SK-N-SH treated with all-trans-retinoic acid at 6 μM for 48 hours (cell line): ENCODE measurements at regions not wholly inside any gene's neighbourhood (a gene's known extent, or its start where the extent isn't known, plus 50 kb on each side); places are given as distances from the start of the nearest gene placed in this dataset.

Experiments
- ATAC-seq: fragments of 200-7000 bp; cut with Tn5 transposase; 3 replicates; pipeline ENCODE4 v1.9.1; 2020; ENCODE audit warnings: mild to moderate bottlenecking, moderate library complexity
- ARNTL ChIP-seq: fragments of 450-650 bp; formaldehyde crosslinking; IDR thresholded peaks from 2 replicates; pipeline ENCODE4 v1.5.0; 2020; ENCODE audit warnings: low read depth, mild to moderate bottlenecking, moderate library complexity, borderline replicate concordance
- BACH2 ChIP-seq: fragments of 250-450 bp; sonication (Bioruptor Pico); IDR thresholded peaks from 2 replicates; pipeline ENCODE4 v1.9.0; 2021; ENCODE audit warnings: mild to moderate bottlenecking, borderline replicate concordance
- CREB5 ChIP-seq: fragments of 250-450 bp; sonication (Bioruptor Pico); IDR thresholded peaks from 2 replicates; pipeline ENCODE4 v1.5.1; 2020; ENCODE audit warnings: low read depth, mild to moderate bottlenecking, moderate library complexity
- CSDC2 ChIP-seq: fragments of 250-450 bp; sonication (Bioruptor Pico); IDR thresholded peaks from 2 replicates; pipeline ENCODE4 v1.5.0; 2020; ENCODE audit warnings: mild to moderate bottlenecking, moderate library complexity
- CSRNP3 ChIP-seq: fragments of 250-450 bp; sonication (Bioruptor Pico); IDR thresholded peaks from 2 replicates; pipeline ENCODE4 v1.5.1; 2021; ENCODE audit warnings: mild to moderate bottlenecking, moderate library complexity
- ESRRG ChIP-seq: fragments of 250-450 bp; sonication (Bioruptor Pico); IDR thresholded peaks from 2 replicates; pipeline ENCODE4 v1.6.1; 2021; ENCODE audit warnings: mild to moderate bottlenecking
- ISL1 ChIP-seq: fragments of 250-450 bp; sonication (Bioruptor Pico); IDR thresholded peaks from 2 replicates; pipeline ENCODE4 v2.1.2; 2022; ENCODE audit warnings: mild to moderate bottlenecking, moderate library complexity
- OSR1 ChIP-seq: fragments of 250-450 bp; sonication (Bioruptor Pico); IDR thresholded peaks from 2 replicates; pipeline ENCODE4 v1.8.0; 2022; ENCODE audit warnings: moderate library complexity, mild to moderate bottlenecking, inconsistent platforms
- PPARA ChIP-seq: fragments of 250-450 bp; sonication (Bioruptor Pico); IDR thresholded peaks from 2 replicates; pipeline ENCODE4 v1.5.0; 2020; ENCODE audit warnings: mild to moderate bottlenecking, borderline replicate concordance
- RARB ChIP-seq: fragments of 250-450 bp; sonication (Bioruptor Pico); IDR thresholded peaks from 2 replicates; pipeline ENCODE4 v1.8.0; 2021; ENCODE audit warnings: mild to moderate bottlenecking, moderate library complexity
- TCF4 ChIP-seq: fragments of 250-450 bp; sonication (Bioruptor Pico); IDR thresholded peaks from 2 replicates; pipeline ENCODE4 v1.8.0; 2021; ENCODE audit warnings: mild to moderate bottlenecking, moderate library complexity, borderline replicate concordance
- TOX ChIP-seq: fragments of 250-450 bp; sonication (Bioruptor Pico); IDR thresholded peaks from 2 replicates; pipeline ENCODE4 v1.8.0; 2021; ENCODE audit warnings: mild to moderate bottlenecking, moderate library complexity, borderline replicate concordance
- TSHZ2 ChIP-seq: fragments of 250-450 bp; sonication (Bioruptor Pico); IDR thresholded peaks from 2 replicates; pipeline ENCODE4 v1.5.0; 2020; ENCODE audit warnings: mild to moderate bottlenecking, moderate library complexity
- ZC3H10 ChIP-seq: fragments of 250-450 bp; sonication (Bioruptor Pico); IDR thresholded peaks from 2 replicates; pipeline ENCODE4 v1.5.1; 2021; ENCODE audit warnings: mild to moderate bottlenecking, moderate library complexity
- ZFP3 ChIP-seq: fragments of 250-450 bp; sonication (Bioruptor Pico); IDR thresholded peaks from 2 replicates; pipeline ENCODE4 v1.5.0; 2020; ENCODE audit warnings: mild to moderate bottlenecking, moderate library complexity
- ZNF70 ChIP-seq: fragments of 450-650 bp; formaldehyde crosslinking; IDR thresholded peaks from 2 replicates; pipeline ENCODE4 v1.5.0; 2020; ENCODE audit warnings: mild to moderate bottlenecking, moderate library complexity
- ZNF8 ChIP-seq: fragments of 450-650 bp; formaldehyde crosslinking; IDR thresholded peaks from 2 replicates; pipeline ENCODE4 v1.5.0; 2020; ENCODE audit warnings: mild to moderate bottlenecking, moderate library complexity
- TF ChIP-seq, protein P1 (sequence below): fragments of 250-450 bp; sonication (Bioruptor Pico); IDR thresholded peaks from 2 replicates; pipeline ENCODE4 v1.8.0; 2020; ENCODE audit warnings: mild to moderate bottlenecking, moderate library complexity, borderline replicate concordance

DNA sequence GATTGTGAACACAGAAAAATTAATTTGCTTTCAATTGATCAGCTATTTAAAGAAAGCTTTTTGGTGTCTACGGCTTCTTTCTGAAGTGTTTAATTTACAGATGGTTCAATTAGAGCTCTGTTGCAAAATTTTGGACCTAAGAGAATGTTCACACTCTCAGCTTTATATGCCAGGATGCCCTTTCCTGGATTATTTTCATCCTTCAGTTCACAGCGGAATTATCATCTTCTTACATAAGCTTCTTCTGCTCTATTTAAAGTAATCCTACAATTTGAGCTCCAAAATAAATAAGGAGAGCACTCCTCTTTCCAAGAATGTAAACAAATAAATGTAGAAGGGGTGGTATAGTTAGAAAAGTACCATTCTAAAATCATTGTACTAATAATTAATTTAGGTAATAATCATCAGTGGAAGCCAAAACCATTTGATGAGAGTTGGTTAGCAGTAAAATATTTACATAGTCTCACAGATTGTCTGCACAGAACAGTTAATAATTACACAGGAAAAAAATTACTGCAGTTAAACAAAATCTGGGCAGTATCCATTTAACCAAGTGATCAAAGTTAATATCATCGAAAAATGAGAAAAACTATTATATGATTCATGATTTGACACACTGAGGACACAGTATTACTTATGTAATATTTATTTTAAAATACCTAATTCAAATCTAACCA lies 298.0 kb upstream of the TMEM229A start (continued):
- no peak for TF ChIP-seq ISL1

DNA sequence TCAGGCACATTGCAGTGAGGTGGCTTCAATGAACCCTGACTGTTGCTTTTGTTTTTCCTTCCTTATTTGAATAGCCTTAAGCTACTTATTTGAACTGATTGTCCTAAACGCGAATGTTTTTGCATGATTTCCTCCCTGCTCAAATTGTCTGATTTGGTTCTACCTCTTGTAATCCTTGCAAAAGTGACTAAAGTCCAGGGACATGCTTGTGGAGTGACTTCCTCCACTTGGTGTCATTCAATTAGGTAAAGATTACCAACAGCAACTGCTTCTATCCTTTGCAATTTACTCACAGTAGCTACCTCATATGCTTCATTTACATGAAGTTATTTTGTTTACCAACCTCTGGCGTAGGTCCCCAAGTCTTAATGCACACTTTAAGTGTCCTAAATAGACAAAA lies 295.9 kb upstream of the TMEM229A start:
- TF ChIP-seq ISL1, result no peak
- TF ChIP-seq, protein P1, sequence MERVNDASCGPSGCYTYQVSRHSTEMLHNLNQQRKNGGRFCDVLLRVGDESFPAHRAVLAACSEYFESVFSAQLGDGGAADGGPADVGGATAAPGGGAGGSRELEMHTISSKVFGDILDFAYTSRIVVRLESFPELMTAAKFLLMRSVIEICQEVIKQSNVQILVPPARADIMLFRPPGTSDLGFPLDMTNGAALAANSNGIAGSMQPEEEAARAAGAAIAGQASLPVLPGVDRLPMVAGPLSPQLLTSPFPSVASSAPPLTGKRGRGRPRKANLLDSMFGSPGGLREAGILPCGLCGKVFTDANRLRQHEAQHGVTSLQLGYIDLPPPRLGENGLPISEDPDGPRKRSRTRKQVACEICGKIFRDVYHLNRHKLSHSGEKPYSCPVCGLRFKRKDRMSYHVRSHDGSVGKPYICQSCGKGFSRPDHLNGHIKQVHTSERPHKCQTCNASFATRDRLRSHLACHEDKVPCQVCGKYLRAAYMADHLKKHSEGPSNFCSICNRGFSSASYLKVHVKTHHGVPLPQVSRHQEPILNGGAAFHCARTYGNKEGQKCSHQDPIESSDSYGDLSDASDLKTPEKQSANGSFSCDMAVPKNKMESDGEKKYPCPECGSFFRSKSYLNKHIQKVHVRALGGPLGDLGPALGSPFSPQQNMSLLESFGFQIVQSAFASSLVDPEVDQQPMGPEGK (CRISPR knock-in tag), result no peak
- TF ChIP-seq ESRRG (CRISPR knock-in tag), result no peak
- no peak for TF ChIP-seq TOX (CRISPR knock-in tag)
- no peak for TF ChIP-seq ZFP3 (CRISPR knock-in tag)
- TF ChIP-seq CSDC2 (CRISPR knock-in tag), result no peak
- no peak for TF ChIP-seq ZC3H10 (CRISPR knock-in tag)
- no peak for TF ChIP-seq TCF4 (CRISPR knock-in tag)
- TF ChIP-seq CSRNP3 (CRISPR knock-in tag), result no peak
- no peak for TF ChIP-seq BACH2 (CRISPR knock-in tag)
- TF ChIP-seq OSR1 (CRISPR knock-in tag), result no peak
- no peak for TF ChIP-seq ZNF70 (CRISPR knock-in tag)
- TF ChIP-seq TSHZ2 (CRISPR knock-in tag), result no peak
- no peak for TF ChIP-seq ZNF8 (CRISPR knock-in tag)
- no peak for TF ChIP-seq ARNTL (CRISPR knock-in tag)
- no peak for ATAC-seq

GRCh38 chr7:124324262-124324661 lies 291.4 kb upstream of the TMEM229A start:
- no peak for ATAC-seq
- TF ChIP-seq RARB (CRISPR knock-in tag) (no peak), ESRRG (CRISPR knock-in tag) (no peak), TSHZ2 (CRISPR knock-in tag) (no peak), CREB5 (CRISPR knock-in tag) (no peak), ZNF8 (CRISPR knock-in tag) (no peak)
- TF ChIP-seq, all 23 proteins: peak for 0

DNA sequence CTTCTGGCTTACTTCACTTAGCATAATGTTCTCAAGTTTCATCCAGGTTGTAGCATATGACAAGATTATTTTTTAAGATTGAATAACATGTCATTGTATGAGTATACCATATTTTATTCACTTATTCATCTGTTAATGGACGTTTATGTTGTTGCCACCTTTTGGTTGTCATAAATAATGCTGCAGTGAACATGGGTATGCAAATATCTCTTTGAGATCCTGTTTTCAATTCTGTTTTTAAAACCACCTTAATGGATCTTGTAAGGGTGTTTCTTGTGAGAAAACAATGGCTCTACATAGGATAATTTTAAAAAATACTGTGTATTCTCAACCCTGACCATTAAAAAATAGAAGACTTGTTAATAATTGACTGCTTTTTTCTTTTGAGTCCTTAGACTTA lies 290.7 kb upstream of the TMEM229A start:
- no peak for ATAC-seq
- TF ChIP-seq ZFP3 (CRISPR knock-in tag) (no peak), TCF4 (CRISPR knock-in tag) (no peak), CREB5 (CRISPR knock-in tag) (no peak), TOX (CRISPR knock-in tag) (no peak), CSDC2 (CRISPR knock-in tag) (no peak), PPARA (CRISPR knock-in tag) (no peak), ISL1 (no peak), TSHZ2 (CRISPR knock-in tag) (no peak)
